DMS 273 (cell line): ENCODE measurements at regions not wholly inside any gene's neighbourhood (a gene's known extent, or its start where the extent isn't known, plus 50 kb on each side); places are given as distances from the start of the nearest gene placed in this dataset.
A peak's percentile ranks its signal among the peaks of the same experiment; 100 is the strongest.

ENCODE experiments used
- DNase-seq: peaks from one replicate; lab custom pipeline; 2025; ENCODE audit not compliant: unreplicated experiment; lab: John Stamatoyannopoulos, UW

DNA sequence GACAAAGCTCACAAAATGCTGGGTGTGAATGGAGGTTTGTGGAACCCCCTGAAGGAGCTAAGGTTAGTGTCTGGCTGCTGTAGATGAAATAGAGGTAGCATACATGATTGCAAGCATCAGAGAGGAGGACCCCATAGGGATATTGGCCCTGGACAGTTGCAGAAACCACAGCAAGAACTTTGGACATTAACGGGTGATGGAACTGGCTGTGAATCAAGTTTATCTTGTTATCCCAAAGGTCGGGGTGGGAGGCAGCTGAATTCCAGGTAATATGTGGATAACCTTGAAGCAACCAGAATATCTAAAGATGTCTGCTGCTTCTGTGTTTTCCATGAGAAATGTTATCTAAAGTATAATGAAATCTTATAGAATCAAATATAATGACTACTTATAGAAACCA is 447.7 kb downstream of the ZSWIM6 start:
- no peak for DNase-seq

DNA sequence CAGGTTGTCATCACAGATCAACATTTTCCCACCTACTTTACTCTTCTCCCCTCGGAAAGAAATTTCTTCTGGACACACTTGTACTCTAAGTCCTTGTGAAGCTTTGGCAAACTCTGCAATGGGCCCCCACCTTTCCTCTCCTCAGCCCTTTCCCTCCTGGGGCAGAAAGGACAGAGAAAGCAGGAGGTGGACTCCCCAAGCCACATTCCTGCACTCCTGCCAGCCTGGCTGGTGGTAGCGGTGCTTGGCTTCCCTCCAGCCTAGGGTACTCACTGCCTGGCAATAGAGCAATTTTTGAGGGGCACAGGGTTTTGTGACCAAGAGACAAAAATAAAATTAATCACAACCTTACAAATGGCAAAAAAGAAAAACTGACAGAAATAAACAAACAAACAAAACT is 451.4 kb downstream of the ZSWIM6 start:
- DNase-seq: peak; percentile 26

DNA sequence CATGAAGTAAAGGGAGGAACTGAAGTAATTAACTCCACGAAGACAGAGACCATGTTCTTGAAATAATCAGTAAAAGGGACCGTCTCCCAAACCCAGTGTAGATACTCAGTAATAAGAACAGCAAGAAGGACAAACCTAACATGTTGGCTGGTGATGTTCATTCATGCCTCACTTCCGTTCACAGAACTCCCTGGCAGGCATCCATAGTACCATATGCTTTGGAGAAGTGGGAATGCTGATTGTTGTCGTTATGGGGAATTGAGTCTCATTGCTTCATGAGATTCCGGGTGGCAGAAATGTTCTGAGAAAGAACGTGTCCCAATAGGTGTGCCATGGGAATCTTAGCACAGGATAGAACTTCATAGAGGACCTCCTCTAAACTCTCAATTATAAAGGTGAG is 452.3 kb downstream of the ZSWIM6 start:
- peak; percentile 91 for DNase-seq

DNA sequence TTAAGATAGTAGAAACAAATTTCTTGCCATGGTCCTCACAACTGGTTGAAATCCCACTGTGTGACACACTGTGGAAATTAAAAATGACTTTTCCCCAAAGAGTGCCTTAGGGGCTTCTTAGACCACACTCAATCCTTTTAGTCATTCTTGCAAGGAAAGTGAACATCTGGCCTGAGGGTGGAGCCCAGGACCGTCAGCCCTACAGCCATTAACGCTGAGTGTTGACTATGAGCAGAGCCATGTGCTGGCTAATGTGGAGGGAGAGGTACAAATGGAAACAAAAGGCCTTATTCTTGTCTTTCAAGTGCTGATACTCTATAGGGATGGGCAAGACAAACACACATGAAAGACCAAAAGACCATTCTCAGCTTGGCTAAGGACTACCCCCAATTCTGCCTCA is 456.5 kb downstream of the ZSWIM6 start:
- DNase-seq: peak; percentile 30

DNA sequence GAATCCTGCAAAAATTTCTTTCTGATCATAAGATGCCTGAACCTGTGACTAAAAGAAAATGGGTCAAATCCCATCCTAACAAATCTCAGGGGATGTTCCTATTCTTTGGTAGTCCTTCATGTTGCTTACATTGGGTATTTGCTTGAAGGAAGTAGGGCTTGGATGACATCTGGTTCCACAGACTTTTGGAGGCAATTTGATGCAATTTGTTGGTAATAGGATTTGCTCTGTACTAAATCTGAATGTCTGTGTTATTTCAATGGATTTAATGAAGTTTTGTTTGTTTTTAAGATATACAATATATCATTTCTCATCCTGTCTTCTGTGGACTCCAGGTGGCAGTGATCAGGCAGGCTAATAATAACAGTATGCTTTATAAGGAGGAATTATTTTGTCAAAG is 457.9 kb downstream of the ZSWIM6 start:
- no peak for DNase-seq

DNA sequence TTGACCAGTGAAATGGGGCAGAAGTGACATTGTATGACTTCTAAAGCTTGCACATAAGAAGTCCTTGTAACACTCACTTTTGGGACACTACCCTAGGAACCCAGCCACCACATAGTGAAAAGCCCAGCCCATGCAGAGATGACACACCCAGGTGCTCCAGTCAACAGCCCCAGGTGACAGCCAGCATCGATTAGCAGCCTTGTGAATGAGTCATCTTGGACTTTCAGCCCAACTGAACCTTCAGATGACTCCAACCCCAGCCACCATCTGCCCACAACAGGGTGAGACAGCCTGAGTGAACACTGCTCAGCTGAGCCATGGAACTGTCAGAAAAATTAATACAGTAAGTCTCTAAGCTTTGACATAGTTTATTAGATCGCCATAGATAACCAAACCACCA is 458.6 kb downstream of the ZSWIM6 start:
- DNase-seq: peak; percentile 14

DNA sequence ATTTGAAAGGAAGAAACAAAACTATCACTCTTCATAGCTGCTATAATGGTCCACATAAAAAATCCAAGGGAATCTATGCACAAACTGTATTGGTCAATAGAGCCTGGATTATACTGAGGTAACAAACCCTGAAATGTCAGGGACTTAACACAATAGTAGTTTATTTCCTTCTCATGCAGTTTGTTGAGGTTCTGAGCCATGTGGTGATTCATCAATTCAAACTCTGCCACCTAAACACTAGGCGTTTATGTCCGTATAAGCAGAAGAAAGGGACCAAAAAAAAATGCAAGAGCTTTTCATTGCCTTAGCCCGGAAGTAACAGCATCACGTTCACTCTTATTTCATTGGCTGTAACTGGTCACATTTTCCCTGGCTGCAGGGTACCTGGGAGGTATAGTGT is 464.7 kb downstream of the ZSWIM6 start:
- no peak for DNase-seq

DNA sequence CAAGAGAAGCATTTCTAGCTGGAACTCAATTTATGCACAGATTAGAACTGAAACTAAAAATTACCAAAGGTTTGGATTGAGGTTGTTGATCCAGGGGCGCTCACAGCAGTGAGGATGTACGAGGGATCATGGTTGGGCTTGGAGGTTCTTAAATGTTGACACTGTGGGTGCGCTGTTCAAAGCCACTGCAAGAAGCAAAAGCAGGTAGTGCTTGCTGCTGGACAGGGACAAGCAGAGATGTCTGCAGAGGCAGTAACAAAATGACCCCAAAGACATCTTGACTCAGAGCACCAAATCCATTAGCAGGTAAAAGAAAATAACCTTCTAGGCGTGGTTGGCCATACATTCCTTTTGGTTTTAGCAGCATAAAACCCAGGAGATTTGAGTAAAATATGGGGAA is 468.4 kb downstream of the ZSWIM6 start:
- DNase-seq: no peak

DNA sequence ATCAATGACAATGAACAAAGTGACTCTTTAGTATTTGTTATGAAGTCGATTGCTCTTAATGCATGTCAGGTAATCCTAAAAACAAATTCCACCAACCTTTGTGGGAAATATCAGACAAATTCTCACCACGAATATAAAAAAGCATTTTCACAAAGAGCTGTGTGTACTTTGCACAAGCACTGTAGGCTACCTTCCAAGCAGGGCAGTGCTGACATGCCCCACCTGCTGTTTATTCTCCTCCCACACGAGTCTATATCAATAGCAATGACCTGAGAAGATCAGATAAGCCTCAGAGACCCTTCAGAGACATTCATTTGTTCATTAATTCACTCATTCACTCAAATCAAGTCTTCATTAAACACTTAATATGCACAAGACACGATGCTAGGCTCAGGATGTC is 469.1 kb downstream of the ZSWIM6 start:
- DNase-seq: no peak

DNA sequence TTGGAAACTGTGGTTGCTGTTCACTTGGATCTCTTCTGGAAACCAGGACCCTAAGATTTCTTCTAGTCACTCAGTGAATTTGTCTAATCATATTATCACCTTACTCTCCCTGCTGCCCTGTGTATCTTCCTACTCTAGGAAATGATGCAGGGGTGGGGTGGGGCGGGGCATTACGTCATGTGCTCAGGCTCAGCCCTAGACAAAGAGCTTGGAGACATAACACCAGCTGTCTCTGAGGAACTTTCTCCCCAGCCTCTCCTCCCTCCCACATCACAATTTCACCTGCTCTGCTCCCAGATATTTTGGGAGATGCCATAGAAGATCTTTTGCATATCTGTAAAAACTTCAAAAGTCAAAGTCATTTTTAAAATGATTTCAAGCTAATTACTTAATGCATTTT is 470.4 kb downstream of the ZSWIM6 start:
- peak; percentile 61 for DNase-seq

DNA sequence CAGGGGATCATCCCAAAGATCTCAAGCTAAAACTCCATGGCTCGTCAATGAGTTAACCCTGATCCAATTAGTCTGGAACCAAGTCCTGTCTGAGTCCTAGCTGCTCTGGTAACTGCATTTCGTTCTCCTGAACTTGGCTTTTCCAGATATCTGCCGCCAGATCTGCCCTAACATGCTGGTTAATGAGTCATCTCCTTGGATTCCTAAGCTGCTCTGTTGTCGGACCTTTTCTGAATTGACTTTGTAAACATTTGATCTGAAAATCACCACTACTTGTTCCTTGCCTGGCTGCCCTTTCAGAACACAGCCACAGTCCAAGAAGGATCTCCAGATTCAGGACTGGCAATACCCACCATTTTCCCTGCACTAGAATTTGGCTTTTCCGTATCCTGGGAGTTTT is 473.0 kb downstream of the ZSWIM6 start:
- DNase-seq: no peak

DNA sequence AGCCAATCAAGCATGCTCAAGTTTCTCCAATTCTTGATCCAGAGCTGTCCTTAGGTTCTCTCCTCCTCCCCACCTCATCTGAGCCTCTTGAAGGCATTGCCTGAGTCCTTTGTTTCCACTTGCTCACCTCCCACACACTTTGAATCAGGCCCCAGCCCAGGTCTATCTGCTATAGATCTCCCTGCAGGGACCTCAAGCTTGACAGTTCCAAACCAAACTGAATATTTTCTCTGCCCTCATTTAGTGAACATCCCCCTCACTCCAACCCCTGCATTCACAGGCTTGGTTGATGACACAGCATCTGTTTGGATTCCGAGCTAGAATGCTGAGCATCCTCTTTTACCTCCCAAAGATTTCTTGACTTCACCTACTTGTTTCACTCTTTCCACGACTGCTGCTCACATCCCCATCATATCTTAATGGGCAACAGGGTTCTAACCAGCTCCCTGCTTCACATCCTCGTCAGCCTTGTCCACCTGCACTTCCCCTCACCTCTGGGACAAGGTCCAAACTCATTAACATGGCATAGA is 474.5 kb downstream of the ZSWIM6 start:
- DNase-seq: no peak

DNA sequence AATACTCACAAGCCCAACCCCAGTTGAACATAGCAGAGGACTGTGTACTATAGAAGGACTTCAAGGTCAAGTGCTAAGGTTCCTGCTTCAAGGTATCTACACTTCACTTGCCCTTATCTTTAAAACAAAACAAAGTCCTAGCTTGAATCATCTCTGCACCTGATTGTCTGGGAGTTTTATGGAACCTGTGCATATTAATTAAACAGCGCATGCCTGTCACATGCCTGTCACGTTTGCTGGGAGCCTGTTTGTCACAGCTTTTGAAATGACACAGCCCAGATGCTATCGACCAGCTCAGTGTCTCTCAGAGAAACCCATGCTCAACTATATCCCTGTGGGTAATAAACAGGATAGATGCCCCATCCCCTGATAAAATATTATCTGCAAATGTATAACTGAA is 476.0 kb downstream of the ZSWIM6 start:
- no peak for DNase-seq

DNA sequence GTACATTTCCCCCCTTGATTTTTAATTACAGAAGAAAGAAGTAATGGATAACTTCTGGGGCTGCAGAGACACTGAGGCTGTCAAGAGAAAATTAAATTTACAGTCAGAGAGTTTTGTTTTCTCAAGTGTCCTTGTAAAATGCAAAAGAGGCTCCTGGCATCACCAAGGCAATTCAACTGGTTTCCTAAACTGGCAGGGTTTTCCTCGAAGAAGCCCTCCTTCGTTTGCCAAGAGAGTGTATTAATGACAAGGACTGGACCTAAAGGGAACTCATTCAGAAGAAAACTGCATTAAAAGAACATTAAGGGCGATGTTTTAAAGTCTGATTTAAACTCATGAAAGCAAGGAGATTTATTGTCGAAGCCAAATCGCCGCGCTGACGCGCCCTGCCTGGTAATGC is 476.9 kb downstream of the ZSWIM6 start:
- no peak for DNase-seq

DNA sequence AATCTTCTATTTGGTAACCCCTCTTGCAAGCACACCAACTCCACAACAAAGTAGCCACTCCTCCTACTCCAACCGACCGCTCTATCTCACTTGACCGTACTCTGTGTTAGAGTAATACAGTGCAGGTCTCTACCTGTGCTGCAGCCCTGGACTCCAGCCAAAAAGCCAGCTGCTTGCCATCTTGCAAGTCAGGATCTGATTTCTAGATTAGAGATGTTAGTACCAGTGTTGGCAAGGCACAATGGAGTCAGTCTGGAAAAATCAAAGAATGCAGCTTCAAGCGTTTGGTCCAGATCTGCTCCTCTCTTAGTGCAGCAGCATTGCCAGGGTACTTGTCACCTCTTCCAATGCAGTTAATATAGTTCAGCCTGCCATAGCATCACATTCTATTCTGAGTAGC is 477.6 kb downstream of the ZSWIM6 start:
- DNase-seq: peak; percentile 83

DNA sequence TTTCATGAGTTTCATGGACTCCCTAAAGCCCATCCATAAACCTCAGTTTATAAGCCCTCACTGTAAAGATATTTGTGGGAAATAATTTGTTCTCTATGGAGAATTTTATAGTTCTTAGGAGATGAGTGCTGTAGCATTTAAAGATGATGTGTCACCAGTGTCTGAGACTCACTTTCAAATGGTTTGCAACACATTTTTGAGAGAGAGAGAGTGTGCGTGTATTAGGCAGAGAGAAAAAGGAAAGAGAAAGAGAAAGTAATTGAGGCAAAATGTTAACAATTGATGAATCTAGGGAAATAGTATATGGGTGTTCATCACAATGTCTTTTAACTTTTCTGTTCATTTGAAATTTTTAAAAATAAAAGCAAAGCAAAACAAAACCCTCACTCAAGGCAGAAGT is 479.0 kb downstream of the ZSWIM6 start:
- no peak for DNase-seq

DNA sequence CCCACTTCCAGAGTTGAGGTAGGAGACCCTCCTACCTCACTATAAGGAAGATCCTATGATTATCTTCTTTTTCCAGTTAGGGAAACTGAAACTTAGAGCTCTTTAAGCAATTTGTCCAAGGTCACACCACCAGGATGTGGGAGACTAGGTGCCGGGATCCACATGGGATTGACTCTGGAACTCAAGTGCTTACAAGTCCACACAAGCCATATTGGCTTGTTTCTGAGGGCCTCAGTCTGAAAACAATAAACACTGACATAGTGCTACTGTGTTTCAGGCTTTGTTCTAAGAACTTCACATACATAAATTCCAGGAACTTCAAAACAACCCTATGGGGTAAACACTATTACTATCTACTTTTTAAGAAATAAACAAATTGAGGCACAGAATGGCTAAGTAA is 481.3 kb downstream of the ZSWIM6 start:
- no peak for DNase-seq

DNA sequence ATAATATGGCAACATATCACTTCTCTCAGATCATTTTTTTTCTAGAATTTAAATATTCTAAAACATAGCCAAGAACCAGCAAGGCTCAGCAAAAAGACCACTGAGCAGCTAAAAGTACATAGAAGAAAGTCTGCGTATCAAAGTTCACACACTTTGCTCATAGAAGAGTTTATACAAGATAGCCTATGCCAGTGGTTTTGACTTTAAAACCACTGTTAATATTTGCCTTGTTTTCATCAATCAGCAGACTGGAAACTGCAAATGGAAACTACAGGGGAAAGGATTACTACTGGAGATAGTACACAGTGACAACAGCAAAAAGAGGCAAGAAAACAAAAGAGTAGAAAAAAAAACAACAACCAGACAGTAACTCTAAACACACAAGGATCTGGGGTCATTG is 483.3 kb downstream of the ZSWIM6 start:
- DNase-seq: no peak

DNA sequence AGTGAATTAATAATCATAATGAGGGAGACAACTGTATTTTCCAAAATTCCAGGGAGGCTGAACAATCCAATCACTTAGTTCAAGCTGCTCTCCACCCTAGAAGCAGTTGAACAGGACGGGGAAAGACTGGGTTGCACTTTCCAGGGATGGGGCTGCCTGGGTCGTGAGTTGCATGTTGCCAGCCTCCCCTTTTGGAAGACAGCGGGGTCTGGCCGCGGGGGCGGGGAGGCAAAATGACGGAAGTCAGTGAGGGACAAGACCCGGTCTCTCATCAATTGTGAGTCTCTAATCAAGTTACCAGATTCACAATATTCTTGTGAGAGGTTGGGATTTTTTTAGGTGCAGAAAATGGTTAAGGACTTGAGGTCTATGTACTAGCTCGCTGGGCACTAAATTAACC is 484.1 kb downstream of the ZSWIM6 start:
- no peak for DNase-seq

DNA sequence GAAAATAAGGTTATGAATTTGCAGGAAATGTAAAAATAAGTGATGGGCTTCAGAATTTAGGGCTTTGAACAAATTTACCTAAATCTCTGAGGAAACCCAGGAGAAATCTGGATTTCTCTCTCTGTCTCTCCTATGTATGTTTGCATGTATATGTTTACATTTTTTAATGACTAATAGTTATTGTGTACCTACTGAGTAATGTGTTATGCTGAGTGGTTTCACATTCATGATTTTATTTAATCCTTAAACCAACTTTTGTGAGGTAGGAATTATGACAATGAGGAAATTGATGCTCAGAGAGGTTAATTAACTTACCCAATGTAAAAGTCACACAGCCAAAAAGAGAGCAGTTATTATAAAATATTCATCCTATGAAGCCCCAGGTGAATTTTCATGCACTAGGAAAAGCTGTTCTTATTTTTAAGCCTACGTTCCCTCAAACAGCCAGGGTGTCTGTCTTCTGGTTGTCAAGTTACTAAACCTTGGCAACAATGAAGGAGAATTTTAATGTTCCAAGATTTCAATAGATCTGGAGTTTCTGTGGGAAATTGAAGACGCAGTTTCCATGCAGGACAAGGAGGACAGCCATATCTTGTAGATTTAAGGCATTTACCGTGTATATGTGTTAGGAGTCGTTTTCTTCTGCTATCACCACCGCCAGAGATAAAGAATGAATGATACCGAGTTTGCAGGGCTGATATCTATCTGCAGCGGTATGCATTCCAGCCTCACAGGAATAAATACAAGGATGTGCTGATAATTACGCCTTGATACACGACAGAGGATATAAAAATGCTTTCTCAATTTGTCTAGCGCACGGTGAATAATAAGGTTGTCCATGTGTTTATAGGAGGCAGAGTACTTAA is 484.8 kb downstream of the ZSWIM6 start:
- no peak for DNase-seq

DNA sequence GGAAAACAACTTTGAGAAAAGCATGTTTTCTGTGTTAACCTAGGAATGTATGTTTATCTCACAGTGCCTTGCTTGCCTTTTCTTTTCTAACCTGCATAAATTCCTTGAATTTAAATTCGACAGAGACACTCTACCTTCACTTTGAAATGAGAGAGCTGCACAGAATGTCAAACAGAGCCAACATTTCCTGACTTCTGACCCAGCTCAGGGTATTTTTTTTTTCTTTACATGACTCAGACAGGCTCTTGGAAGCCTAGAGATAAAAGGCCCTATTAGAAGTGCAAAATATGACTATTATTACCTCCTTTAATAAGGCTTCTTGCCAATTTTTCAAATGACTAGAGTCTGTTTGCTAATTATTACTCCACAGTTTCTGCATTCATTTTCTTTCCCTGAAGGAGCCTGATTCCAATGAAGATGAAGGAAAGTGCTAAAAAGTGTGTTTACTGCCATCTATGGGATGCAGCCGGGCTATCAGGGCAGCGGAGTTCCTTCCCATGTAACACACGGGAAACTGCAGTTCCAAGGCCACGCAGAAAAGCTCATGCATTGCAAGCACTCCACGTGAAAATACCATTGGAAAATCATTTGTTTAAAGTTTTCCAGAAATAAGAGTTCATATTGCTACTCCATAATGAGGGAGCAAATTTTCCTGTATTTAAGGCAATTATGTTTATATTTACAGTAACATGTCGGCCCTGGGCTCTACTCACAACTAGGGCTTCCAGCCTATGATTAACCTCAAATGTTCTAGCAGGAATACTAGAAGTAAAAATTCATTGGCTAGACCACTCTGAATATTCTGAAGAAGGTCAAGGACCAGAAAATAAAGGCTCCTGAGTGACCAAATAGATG is 485.6 kb downstream of the ZSWIM6 start:
- peak; percentile 81 for DNase-seq

DNA sequence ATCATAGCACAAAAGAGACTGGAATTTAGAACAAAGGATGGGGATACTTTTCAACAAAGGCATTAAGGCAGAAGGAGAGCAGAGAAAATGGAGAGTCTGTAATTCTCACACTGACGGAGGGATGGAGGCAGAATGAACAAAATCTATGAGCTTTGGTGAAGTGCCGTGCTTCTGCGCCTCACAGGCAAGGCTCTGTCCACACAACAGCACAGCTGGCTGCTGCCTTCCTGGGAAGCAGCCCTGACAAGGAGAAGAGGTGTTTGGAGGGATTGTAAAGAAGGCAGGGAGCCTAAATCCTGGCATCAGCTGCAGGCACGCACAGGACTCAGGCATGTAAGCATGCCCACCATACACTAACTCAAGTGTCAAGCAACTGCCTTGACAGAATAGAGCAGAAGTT is 485.2 kb upstream of the KIF2A start:
- no peak for DNase-seq
